ENCODE measurements at regions not wholly inside any gene's neighbourhood (a gene's known extent, or its start where the extent isn't known, plus 50 kb on each side); places are given as distances from the start of the nearest gene placed in this dataset.
"Not testable (repeated sequence)": the region's sequence is repeated elsewhere in the genome, so short reads cannot be mapped to it uniquely, and the experiment has no call there.

DNA sequence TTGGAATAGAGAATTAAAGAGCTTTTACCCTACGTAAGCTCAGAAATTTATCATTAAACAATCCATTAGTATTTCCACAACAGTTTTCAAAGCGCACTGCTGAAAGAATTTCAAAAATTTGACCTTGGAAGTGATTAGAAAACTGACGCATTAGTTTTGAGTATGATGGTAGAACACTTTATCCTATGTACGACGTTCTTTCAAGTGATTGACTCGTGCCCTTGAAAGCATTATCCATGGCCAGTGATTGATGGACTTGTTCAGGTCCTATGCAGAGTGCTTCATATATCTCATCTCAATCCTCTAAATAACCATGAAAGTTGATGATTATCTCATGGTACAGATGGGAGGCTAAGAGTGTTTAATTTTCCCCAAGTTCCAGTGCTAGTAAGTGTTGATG lies 697.2 kb downstream of the USP25 start:
- DNase-seq, result no peak

DNA sequence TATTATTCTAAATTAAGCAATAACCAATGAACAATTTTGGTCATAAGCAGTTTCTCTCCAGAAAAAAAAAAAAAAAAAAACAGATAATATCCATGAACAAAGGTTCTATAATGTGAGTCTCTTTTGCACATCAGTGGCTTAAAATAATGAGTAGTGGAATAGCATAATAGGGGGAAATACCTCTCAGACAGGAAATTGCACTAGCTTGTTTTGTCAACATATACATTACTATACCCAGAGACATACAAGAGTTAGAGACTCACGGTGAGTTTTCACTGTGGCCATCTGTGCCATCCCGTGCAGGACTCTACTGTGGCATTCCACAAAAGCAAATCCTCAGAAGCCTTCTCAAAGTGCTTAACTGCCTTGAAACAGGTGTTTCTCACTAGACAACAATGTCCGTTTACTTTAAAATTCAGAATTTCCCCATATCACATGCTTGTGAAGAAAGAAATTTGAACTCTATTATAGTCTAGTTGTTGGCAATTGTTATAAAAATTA lies 697.9 kb downstream of the USP25 start:
- no peak for DNase-seq

DNA sequence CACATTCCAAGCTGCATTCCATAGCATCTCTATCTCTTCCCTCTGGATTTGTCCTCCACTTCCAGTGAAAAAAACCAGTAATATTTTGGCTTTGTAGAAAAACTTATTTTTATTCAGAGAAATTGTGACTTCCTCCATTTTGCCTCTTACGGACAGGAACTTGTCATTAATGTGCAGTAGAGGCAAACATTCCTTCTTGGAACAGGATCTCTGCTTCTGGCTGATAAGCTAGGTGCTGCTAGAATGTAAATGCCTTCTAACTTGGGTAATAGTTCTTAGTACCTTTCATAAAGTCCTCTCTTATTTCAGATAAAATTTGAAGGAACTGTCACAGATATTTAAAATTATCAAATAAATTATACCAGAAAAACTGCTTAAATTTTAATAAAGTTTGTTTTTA lies 707.8 kb downstream of the USP25 start:
- DNase-seq, result no peak

DNA sequence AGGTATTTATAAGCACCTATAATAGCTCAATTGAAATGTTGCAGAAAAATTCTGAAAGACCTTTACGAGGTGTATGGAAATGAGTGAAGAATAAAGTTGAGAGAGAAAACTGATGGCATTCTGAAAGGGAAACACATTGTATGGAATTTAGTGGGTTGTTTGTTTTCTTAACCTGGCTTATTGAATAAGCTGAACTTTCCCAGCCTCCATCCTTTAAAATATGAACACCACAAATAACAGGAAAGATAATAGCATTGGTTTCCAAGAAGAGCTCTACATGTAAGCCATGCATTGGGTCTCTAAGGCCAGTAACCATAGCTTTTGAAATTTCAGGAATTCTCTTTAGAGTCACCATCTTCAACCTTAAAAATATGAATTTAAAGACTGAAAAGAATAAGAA lies 709.0 kb downstream of the USP25 start:
- no peak for DNase-seq

DNA sequence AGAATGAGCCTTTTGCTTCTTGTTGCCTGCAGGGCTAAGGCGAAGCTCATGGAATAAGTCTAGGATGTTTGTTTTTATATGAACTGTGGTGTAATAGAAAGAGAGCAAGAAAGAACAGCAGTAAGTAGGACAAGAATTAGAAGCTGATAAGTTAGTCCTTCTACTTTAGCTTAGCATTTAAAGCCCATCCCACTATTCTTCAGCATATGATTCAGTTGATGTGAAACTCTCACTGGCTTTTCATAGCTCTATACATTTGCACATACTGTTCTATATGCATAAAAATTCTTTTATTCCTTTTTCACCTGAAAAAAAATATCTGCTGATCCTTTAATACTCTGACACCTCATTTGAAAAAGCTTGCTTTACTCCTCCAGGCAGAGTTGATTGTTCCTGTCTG lies 712.0 kb downstream of the USP25 start:
- DNase-seq, result no peak

DNA sequence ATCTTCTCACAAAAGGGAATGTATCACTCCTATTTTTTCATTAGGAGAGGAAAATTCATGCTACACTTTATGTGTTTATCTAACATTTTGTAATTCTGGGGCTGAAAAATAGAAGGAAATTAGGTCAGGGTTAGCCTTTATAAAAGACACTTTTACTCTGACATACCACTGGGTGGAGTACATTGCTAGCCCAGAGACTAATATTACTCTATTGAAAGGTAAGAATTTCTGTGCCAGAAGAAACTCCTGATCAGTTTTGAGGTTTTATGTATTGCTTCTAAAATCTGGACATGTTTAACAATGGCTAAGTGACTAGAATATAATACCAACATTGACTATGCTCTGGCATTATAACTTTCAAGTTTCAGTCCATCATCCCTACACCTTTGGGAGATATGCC lies 724.6 kb downstream of the USP25 start:
- no peak for DNase-seq

DNA sequence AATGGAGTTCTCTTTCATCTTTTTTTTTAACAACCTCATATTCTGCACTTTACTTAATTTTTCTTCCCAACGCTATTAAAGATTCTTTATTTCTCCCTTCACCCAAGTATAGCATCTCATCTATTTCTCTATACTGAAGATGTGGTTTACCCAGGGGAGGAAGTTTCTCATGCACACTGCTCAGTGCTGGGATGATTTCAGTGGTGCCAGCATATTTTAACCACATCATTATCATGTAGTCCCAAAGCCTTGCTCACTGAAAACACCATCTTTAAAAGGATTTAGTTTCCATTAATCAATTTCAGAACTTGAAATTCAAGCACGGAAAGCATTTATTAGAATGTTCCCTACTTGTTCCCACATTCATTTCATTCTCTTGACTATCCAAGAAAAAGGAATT lies 725.7 kb downstream of the USP25 start:
- DNase-seq, result no peak

DNA sequence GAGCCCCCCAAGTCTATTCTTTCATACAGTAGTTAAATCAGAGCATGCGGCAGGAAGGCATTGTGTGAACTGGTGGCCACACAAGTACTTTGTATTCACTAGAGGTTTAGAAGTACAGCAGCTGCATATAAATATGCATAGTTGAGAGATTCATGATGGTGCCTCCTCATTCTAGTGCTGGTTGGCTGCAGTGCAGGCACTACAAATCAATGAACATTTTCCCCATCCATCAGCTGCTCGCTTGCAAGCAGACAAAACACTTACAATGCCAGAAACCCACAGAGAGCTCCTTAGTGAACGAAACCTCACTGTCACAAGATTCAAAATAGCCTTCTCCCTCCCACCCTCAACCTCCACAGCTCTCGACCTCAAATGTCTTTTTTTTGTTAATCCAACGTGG lies 726.2 kb downstream of the USP25 start:
- no peak for DNase-seq

DNA sequence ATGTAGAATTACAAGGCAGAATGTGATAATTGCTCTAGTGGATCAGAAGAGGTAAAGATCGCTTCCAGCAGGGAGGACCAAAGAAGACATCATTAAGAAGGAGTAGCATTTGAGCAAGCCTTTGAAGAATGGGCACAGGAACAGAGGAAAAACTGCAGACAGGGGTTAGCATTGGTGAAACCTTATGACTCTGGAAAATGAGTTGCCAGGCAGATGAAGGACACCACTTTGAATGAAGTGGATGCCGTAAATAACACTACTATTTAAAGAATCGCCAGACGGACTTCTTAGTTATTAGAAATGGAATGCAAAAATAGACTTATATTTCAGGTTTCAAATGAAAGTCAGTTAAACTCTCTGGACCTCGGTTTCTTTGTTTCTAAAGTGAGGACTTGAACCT lies 727.7 kb downstream of the USP25 start:
- DNase-seq, result no peak

DNA sequence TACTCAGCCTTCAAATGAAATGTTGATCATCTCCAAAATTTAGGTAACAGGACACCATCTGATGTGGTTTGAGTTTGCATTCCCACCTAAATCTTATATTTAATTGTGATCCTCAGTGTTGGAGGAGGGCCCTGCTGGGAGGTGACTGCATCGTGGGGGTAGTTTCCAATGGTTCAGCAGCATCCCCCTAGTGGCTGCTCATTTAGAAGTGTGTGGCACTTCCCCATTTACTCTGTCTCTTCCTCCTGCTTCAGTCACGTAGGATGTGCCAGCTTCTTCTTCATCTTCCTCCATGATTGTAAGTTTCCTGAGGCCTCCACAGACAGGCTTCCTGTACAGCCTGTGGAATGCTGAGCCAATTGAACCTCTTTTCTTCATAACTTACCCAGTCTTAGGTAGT lies 731.2 kb downstream of the USP25 start:
- DNase-seq, result no peak

DNA sequence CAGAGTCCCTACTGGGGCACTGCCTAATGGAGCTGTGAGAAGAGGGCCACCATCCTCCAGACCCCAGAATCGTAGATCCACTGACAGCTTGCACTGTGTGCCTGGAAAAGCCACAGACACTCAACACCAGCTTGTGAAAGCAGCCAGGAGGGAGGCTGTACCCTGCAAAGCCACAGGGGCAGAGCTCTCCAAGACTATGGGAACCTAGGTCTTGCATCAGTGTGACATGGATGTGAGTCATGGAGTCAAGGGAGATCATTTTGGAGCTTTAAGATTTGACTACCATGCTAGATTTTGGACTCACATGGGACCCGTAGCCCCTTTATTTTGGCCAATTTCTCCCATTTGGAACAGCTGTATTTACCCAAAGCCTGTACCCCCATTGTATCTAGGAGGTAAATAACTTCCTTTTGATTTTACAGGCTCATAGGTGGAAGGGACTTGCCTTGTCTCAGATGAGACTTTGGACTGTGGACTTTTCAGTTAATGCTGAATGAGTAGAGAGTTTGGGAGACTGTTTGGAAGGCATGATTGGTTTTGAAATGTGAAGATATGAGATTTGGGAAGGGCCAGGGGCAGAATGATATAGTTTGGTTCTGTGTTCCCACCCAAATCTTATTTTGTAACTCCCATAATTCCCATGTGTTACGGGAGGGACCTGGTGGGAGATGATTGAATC lies 734.6 kb downstream of the USP25 start:
- not testable (repeated sequence) for DNase-seq

DNA sequence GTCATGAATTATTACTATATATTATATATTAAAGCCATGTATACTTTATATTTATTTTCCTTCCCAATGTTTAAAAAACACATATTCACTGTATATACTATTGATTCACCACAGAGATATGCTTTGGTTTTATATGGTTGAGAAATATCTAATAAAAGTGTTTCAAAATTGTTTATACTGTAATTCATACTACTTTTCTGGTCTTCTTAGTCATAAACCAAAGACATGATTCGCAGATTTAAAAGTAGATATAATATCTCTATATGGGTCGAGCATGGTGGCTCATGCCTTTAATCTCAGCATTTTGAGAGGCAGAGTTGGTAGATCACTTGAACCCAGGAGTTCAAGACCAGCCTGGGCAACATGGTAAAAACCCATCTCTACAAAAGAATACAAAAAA lies 738.4 kb downstream of the USP25 start:
- DNase-seq, result no peak

DNA sequence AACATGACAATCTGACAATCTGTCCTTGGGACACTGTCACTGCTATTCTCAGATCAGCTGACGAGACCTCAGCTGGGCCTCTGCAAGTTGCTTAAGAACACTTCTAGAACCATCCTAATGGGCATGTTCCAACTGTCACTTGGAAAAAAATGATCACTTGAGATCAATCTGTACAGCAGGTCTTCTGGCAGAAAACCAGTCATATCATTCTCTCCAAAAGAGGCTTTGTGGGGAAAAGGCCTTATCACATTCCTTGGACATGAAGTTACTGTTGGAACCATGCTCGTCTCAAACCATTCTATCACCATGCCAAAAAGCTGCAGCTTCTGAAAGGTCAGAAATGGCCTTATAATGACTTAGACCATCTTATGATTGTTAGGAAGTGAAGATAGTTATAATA lies 744.2 kb downstream of the USP25 start:
- peak; percentile 39 for DNase-seq

DNA sequence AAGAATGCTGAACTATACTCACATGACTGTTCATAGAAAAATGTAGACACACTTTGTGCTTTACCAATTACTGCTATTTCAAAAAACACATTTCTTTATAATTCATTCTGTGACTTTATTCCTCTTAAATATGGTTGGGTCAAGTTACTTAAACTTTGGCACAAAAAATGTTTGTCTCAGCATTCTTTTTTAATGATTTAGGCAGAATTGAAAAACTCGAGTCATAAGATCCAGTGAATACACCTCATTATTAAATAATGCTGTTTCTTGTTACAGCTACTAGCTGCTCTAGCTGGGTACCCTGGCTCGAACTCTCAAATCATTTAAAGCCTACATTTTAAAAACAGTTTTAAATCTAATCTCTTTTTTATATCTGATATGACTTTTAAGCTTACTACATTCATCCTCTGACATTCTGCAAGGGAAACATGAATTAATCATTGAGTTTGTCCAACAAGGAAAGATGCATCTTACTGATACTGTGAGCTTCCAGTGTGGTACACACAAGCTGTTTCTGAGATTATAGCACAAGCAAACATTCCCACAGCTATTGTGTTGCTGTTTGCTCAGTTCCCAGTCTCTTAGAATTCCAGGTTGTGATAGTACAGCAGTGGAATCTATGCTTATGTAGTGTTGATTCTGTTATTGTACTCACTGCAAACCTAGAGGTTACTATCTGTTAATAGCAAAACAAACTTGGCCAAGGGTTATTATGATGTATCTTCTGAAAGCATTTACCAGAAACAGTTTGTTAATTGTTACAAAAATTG lies 746.5 kb downstream of the USP25 start:
- DNase-seq, result no peak

DNA sequence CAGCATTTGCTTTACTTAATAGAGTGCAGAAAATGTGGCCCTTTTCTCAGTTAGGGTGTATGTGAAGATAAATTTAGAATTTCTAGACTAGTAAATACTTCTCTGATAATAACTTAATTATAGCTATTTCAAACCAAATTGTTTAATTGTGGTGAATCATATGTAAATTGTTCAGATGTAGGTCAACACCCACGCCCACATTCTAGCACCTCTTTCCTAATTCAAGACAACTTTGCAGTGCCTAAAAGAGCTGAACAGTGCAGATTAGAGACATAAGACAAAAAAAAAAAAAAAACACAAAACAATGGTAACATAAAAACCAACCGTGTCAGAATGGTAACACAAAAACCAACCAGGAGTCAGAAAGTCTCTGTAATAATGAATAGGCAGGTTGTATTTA lies 758.3 kb downstream of the USP25 start:
- DNase-seq, result no peak

DNA sequence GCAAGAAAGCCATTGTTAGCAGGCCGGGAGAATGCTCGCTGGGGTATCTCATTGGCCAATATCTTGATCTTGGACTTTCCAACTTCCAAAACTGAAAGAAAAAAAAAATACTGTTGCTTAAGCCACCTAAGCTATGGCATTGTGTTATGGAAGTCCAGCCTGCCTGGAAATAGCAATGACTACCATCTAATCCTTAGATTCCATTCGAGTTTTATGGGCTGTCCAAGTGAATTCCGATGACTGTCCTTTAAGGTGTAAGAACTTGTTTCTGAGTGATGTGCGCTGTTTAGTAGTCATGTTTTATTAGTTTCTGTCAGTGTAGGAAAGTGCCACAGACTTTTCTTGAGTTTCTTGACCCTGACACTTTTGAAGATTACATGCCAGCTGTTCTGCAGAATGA lies 762.6 kb downstream of the USP25 start:
- no peak for DNase-seq

DNA sequence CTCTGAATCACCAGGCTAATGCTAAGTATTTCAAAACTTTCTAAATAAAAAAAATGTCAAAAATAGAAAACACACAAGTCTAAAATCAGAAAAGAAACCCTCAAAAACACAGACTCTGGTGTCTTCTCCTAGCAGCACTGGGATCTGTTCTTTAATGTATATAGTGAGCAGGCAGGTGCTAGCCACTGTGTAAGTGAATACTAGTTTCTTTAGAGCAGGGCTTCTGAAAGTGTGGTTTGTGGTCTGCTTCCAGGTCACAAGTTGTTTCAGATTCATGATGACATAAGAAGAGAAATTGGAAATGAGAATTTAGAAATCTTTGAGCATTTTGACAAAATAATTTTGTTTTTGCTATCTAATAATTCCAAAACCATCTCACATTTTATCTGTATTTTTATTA lies 763.1 kb downstream of the USP25 start:
- no peak for DNase-seq

DNA sequence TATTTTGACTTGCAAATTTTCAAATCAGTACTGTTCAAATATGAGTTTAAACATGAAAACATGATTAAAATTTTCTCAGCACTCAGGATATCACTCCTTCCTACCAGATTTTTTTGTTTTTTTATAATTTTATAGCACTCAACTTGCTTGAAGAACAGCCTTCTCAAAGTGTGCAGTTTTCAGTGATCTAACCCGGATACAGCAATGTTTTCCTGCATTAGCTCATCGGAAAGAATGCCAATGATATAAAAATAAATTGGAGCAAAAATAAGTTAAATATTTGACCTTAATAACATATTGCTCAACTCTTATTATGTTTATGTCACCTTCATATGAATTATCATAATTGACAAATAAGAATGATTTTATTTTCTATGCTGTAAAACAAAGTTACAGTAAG lies 766.8 kb downstream of the USP25 start:
- DNase-seq, result no peak

DNA sequence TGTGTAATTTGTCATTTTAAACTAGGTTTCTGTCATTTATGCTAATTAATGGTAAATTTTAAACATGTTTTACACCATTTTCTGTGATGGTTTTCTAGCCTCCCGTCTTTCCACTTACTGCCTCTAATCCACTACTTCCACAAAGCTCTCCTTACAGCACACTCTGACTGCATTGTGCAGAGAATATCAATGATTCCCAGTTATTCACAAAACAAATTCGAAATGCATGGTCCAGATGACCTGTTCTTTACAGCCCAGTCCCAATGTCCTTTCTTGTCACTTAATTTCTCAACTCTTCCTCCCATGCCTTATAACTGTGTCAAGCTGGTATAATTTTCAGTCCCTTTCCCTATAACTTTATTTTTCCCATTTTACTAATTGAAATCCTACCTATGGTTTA lies 770.5 kb downstream of the USP25 start:
- DNase-seq, result no peak

DNA sequence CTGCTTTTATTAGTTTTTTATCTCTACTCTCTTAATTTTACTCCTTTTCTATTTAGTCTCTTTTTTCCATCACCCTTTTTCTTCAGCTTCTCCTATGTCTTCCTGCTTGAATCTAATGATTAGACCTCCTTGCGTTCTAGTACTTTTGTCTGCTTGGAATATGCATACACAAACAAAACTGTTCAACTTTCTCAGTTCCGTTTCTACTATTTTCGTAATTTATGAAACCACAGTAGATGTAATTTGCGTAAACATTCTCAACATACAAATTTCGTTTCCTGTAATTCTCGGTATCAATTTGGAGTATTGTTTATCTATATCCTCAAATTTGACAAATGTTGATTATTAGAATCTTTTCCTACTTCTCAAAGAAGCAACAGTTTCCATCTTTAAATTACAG lies 772.5 kb downstream of the USP25 start:
- DNase-seq, result no peak

DNA sequence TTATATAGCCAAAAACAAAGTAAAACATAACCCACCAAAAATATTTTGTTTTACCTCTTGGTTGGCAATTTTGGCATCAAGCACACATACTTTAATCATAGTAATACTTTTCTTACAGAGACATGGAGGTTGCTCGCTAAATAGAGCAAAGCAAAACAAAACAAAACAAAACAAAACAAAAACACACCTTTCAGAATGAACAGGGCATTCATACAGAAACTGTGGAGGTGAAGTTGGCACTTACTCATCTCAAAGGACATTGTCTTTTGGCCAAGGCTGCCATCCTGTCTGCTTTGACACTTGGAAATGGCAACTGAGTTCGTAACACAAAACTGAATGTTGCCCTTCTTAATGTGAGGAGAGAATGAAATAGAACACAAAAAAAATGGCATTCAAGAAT lies 773.1 kb downstream of the USP25 start:
- DNase-seq, result no peak

DNA sequence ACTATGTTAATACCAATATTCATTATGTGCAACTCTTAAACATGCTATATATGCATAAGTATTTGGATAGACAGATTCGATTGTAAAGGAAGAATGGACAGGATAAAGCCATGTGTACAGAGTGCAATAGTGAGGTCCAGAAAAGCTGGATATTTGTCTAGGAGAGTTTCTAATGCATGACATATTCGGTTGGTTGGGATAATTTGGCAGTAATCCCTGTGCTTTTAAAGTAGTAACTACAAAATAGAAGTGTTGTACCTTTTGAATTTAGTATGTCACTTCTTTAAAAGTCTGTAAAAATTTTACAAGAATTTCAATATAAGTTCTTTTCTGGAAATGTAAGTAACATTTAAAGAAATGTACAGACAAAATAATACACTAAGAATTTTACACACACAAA lies 774.5 kb downstream of the USP25 start:
- DNase-seq, result no peak

DNA sequence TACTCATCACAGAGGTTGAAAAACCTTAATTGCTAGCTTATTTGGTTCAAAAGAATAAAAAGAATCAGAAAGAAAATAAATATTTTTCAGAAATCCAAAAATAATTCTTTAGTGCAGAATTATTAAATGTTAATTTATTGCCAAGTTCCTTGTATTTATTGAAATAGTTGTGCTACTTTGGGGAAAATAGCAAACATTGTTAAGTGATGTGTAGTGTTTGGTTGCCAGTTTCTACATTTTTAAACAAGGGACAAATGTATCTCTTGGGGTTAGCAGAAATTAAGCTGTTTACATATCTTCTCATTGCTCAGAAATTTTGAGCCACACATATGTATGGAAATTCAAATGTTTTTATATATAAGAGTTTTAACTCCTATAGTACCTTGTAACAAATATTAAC lies 775.0 kb downstream of the USP25 start:
- DNase-seq, result no peak

DNA sequence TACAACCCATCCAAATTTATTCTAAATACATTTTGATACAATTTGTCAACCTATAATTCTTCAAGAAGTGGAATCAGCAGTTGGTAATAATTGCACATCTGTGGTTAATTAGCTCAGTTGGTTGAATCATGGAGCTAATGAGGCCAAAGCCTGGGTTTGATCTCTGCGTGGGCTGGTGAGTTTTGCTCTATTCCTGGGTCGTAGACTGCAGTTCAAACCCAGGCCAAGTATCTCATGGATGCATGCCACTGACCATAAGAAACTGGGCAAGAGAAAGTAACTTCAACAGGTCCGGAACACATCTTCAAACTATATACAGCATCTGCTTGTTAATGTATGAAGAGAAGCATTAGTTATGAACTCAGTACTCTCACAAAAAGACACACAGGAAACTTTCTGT lies 779.7 kb downstream of the USP25 start:
- no peak for DNase-seq

DNA sequence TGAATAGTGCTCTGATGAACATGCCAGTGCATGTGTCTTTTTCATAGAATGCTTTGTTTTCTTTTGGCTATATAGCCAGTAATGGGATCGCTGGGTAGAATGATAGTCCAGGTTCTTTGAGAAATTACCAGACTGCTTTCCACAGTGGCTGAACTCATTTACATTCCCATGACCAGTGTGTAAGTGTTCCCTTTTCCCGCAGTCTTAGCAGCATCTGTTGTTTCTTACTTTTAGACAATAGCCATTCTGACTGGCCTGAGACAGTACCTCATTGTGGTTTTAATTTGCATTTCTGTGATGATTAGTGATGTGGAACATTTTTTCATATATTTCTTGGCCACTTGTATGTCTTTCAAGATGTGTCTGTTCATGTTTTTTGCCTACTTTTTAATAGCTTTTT lies 784.5 kb downstream of the USP25 start:
- DNase-seq, result no peak
